ENCODE measurements at regions not wholly inside any gene's neighbourhood (a gene's known extent, or its start where the extent isn't known, plus 50 kb on each side); places are given as distances from the start of the nearest gene placed in this dataset.

DNA sequence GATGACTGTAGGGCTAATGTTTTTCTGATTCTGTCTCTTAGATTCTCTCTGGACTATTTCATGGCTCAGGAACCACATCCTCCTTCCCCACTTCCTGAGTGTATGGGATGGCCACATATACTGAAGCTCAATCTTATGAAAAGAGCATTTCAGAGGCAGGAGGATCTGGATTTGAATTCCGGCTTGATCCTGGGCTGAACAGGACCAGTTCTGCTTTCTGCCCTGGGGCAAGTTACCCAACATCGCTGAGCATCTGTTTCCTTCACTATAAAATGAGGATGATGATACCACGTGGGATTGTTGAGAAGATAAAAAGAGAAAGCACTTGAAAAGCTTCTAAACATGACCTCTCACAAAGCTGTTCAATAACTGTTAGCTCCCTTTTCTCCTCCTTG, 168.4 kb upstream of the TNFAIP3 start:
- TF ChIP-seq POLR2A (IDR thresholded peaks at IDR 0.05) (no peak), POLR2AphosphoS5 (IDR thresholded peaks at IDR 0.05) (no peak)
